ENCODE measurements at regions not wholly inside any gene's neighbourhood (a gene's known extent, or its start where the extent isn't known, plus 50 kb on each side); places are given as distances from the start of the nearest gene placed in this dataset.

DNA sequence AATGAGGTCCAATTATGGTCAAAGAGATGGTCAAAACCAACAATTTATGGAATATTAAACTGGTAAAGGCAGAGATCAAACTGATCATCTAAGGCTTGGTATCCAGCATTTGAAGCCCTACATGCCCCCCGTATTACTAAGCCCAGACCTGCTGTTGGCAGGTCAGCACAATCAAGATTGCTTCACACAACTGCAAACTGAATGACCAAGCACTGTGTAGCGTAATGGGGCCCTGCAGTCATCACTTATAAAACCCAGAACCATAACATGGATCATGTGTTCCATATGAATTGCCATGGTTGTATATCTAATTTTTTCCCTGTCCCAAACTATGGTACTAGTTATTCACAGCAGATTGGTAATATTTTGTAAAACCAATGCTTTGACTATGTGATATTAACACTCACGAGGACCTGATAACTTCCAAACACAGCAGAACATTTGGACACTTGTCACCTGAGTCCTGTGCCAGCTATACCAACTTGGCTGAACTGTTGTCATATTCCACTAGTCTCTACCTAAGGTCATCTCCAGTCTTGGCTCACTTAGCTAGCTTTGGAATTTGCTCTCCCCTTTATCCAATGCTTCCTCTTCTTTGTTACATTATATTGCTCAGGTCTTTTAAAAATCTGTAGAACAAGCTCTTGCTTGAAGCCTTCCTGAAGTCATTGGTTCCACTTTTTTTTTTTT lies 81.7 kb upstream of the HMHB1 start:
- no peak for DNase-seq (ENCODE audit: low spot score)

DNA sequence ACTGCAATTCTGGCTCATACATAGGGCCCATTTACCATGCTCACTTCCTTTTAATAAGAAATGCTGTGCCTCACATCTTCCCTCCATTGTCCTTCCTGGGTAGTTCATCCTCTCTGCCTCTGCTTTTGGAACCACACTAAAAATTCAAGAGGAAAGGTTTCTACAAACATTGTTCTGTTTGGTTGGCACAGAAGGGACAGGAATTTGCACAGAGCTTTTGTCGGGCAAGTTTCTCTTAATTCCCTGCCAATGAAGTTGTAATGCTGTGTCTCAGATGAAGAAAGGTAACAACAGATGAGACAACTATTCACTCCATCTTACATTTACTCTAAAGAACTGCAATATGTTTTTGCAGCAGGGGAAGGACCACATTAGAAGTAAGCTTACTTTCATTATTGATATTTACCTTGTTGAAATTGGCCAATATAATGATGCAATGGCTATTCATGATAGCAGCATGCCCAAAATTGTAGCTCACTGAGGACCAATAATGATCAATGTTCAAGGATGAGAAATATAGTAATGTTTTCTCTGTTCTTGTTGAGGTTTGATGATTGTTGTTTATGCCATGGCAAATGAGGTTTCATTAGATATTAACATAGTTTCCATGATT lies 82.5 kb upstream of the HMHB1 start:
- no peak for DNase-seq (ENCODE audit: low spot score)

DNA sequence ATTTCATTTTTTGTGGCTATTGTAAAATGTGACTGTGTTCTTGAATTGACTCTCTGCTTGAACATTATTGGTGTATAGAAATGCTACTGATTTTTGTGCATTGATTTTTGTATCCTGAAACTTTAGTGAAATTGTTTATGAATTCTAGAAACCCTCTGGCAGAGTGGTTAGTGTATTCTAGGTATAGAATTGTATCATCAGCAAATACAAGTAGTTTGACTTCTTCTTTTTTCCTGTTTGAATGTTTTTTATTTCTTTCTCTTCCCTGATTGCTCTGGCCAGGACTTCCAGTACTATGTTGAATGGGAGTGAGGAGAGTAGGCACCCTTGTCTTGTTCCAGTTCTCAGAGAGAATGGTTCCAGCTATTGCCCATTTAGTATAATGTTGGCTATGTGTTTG lies 88.8 kb upstream of the HMHB1 start:
- DNase-seq (ENCODE audit: low spot score): no peak

DNA sequence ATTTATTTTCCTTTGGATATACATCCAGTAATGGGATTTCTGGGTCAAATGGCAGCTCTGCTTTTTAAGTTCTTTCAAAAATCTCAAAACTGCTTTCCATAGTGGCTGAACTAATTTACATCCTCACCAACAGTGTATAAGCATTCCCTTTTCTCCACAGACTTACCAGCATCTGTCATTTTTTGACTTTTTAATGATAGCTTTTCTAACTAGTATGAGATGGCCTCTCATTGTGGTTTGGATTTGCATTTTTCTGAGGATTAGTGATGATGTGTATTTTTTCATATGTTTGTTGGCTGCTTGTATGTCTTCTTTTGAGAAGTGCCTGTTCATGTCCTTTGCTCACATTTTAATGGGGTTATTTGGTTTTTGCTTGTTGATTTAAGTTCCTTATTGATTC lies 90.0 kb upstream of the HMHB1 start:
- DNase-seq (ENCODE audit: low spot score): no peak

DNA sequence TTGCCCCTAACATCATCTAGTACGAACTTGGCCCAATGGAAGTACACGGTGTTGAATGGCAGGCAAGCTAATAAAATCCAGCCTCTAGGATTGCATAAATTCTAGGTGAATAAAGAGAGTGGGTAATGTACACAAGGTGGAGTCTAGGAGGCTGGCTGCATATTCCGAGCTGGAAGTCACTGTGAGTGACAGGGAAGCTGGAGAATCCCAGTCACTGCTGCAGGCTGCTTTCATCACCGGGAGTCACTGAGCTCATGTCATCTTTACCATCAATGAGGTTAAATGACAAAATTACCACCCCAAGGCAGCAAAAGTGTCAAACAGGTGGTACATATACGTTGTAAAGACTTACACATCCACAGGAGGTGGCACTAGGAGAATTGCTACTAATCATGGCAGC lies 91.3 kb upstream of the HMHB1 start:
- no peak for DNase-seq (ENCODE audit: low spot score)

DNA sequence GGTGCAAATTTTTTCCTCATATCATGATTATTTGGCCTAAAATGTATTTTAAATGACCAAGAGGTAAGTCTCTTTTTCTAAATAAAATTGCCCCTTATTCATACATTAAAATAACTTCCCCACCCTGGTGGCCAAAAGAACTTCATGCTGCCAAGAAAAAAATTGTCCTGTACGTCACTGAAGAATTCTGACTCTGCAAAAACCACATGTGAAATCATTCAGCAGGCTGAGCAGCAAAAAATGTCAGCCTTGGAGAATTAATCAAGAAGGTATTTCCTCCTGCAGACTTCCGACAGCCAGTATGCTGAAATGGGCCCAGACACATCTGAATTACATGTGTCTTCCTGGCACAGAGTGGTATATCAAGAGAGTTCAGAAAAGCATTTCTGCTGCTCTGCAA lies 94.6 kb upstream of the HMHB1 start:
- DNase-seq (ENCODE audit: low spot score): peak; percentile 28

DNA sequence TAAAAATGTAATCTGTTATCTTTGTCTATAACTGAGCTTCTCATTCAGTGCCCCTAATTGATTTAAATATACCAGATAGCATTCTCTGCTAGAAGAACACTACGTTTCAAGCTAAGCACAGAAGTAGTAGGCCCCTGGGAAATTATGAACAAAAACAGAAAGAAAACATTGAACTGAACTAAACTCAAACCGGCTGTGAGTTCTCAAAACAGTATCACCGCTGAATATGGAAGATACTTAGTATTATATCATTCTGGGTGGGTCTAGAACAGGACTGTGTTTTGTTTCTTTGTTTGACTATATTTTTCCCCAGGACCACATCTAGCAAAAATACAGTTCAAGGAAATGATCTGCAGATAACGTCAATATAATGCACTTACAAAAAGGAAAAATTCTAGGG lies 95.1 kb upstream of the HMHB1 start:
- no peak for DNase-seq (ENCODE audit: low spot score)

DNA sequence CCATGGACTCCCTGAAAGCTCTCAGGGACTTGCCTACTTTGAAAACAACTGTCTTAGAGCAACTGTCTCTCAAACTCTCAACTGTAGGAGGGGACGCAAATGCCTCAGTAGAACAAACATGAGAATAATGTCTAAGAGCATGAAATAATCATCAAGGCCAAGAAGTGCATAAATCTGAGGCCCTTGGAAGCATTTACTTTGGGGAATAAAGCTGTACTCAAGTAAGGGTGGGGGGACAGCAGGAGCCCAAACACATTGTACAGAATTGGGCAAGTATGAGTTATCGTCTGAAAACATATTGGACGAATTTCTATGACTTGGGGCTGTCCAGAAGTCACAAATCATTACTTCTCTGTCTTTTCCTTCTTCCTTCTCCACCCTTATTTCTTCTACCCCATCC lies 96.3 kb upstream of the HMHB1 start:
- DNase-seq (ENCODE audit: low spot score): no peak

DNA sequence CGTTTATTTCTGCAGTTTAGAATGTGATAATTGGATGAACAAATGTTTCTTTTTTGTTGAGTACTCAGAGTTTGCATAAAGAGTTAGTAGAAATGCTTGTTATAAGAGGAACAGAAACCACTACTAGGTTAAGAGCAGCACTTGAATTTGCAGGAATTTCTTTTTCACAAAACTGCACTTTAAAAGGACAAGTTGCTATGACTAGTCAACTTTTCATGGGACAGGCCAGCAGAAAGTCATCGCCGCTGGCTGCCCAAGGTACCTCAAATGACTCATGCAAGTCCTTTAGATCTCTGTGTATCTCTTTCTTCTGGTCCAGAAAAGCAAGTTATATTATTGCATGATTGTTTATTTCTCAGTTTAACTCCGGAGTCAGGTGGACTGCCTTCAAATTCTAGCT lies 97.3 kb upstream of the HMHB1 start:
- DNase-seq (ENCODE audit: low spot score): no peak

DNA sequence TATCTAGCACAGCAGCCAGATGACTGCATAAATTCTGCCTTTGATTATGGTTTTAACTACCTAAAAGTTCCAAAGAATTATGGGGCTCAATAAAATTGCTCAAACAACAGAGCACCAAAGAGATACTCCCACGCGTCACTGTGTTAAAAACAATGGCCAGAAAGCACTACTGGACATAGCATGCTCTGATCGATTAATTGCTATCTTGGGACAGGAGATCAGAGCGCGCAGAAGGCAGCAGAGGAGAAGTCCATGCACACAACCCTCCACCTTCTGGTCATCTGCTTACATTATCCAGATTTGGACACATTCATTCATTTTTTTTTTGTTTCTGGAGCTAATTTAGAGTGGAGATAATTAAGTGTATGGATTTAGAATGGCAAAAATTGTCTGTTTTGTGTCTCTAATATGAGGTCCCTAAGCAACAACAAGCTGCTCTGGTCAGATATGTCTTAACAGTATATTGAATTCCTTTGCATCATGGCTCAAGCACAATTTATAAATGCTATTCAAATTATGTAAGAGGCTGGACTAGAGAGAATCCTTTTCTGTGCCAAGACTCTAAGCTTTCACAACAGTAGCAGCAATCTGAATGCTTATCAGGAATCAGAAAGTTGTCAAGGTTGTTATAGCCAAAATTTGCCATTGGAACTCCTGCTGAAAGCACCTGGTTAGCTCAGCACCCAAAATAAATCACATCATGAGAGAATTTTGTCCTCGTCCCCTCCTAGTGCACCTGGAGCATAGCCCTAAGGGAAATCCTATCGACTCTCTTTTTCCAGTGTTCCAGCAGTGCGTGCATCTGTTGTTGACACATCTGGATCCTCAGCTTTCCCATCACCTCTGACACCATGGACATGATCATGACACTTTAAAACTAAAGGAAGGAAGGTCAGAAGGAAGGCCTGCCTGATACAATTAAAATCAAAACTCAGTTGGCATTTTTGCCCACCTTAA lies 98.6 kb upstream of the HMHB1 start:
- DNase-seq (ENCODE audit: low spot score): no peak

DNA sequence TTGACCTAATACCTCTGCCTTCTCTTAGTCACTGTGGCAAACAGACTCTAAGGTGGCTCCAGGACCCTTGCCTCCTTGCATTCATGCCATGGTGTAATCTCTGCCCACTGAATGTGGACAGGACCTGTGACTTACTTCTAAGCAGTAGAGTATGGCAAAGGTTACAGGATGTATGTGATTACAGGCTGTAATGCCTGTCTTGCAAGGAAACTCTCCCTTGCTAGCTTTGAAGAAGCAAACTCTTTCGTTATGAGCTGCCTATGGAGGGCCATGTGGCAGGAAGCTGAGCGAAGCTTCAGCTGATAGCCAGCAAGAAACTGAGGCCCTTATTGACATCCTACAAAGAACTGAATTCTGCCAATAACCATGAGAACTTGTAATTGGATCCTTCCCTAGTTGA lies 103.3 kb upstream of the HMHB1 start:
- DNase-seq (ENCODE audit: low spot score): no peak

DNA sequence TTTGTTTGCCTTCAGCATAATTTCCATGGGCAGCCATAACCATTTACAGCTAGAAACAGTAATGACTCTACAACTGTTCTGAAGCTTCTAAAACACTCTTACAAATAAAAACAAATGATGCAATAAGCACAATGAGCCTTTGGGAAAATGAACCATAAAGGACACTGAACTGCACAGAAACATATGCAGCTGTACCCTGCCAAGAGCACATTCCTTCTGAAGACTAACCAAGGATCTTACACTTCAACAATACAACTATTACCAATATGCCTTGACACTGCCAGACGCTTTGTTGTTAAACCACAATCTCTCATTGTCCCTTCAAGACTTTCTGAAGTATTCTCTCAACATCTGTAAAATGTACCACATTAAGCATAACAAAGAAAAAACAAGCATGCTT lies 104.2 kb upstream of the HMHB1 start:
- DNase-seq (ENCODE audit: low spot score): no peak

DNA sequence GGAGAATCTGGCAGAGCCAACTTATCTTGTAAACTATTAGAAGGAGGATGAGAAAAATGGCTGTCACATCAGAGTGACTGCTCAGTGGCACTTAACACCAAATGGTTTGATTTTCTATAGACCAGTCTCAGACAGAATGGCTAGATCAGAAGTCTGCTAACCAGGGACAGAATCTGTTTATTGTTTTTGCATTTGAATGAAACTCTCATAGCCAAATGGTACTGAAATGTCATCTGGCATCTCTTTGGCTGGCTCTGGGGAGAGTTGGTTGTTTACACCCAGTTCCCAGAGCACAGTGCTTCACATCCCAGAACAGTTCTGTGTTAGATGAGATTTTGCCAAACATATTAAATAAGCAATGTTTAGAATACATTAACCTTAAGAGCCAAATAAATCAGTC lies 106.6 kb upstream of the HMHB1 start:
- DNase-seq (ENCODE audit: low spot score): no peak

DNA sequence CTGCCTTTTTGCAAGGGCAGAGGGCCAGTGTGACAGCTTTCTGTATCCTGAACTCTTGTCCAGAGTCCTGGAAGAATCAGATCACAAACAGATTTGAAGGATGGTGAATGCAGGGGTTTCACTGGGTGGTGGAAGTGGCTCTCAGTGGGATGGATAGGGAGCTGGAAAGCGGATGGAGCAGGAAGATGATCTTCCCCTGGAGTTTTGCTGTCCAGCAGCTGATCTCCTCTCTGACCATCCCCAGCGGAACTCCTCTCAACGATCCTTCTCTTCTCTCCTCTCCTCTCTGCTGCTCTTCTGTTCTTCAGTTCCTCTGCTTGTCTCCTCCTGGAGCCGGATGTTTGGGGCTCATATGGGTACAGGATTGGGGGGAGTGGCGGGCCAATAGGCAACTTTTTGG lies 108.3 kb upstream of the HMHB1 start:
- no peak for DNase-seq (ENCODE audit: low spot score)

DNA sequence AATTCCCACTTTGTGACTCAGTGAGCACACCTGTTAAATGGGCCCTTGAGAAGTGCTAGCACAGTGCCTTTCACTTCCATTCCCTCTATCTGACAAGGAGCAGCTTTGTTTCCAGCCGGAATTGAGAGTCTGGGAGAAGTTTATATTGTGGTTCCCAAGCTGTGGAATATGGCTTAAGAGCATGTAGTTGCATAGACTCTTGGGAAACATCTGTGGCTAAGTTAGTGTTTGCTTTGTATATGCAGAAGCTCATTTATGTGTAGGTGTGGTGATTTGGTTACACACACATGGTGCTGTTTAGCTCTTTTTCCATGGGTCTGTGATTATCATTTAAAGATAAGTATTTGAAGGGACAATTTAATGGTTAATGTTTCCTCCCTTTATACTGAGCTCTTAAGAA lies 110.5 kb upstream of the HMHB1 start:
- no peak for DNase-seq (ENCODE audit: low spot score)

DNA sequence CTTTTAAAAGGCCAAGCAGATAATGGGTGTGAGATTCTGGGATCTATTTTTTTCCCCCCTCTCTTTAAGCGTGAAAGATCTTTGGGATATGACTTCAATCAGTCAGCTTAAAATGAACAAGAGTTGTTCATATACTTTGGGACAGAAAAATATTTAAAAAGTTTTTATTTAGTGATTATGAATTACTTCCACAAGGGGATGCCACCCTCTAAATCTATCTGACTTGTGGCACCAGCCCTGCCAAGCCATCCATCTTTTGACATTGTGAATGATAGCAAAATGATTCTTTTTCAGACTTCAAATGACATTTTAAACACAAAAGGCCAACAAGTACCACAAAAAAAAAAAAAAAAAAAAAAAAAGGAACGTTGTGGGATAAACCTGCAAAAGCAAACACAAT lies 111.0 kb upstream of the HMHB1 start:
- DNase-seq (ENCODE audit: low spot score): no peak

DNA sequence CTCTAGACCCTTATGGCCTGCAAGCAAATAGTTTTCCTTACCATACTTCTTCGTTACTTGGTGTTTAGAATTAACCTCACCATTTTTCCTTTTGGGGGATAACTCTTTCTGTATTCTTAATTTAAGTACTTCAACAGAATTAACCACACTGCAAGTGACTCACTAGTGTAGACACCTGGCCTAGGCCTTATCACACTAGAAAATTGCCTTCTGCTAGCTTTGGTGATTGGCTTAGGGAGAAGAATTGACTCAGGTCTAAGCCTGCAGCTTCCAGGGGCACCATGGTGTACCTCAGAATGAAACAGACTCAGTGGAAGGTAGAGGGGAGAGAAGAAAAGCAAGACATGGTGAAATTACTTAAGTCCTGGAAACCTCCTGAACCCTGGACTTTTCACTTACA lies 112.8 kb upstream of the HMHB1 start:
- no peak for DNase-seq (ENCODE audit: low spot score)

DNA sequence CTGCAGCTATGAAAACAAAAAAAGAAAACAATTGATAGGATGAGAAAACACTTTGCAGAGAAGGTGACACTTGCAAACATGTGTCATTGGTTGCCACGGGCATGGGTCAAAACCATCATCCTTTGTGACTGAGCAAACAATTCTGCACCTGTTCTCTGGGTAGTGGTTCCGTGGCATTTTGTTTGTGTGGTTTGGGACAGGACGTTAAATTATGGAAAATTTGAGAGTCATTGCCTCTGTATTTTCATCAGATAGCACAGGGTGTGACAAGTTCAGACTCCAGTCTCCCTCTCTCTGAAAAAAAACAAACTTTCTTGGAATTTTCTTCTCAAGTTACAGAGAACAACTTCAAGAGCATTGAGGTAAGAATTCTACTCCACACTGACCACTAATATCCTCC lies 113.4 kb upstream of the HMHB1 start:
- DNase-seq (ENCODE audit: low spot score): no peak

DNA sequence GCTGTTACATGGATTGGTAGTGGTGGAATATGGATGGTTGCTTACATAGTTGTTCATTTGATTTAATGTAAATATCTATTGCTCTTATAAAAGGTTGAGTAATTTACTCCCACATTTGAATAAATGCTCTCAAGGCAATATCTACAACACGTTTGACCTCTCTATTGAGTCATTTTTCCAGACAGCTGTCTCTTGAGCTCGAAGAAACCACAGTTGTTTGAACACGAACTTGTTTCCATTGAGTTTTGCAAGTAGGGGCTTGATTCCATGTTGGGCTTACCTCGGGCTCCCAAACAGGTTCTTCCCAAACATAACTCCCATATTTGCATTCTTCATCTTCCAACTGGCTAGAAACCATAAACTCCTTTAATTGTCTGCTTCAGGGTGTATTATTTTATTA lies 115.0 kb upstream of the HMHB1 start:
- no peak for DNase-seq (ENCODE audit: low spot score)

DNA sequence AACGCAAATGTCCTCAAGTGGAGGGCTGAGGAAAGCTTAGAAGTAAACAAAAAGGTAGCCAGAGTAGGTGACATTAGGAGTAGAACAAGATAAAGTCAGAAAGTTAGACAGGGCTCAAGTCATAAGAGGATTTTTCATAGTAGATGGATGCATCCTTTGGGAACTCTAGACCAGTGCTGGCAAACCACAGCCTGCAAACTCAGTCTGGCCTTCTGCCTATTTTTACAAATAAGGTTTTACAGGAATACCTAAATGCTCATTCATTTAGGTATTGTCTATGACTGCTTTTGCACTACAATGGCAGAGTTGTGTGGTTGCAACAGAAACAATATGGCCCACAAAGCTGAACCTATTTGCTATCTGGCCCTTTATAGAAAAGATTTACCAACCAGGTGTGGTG lies 116.0 kb upstream of the HMHB1 start:
- DNase-seq (ENCODE audit: low spot score): no peak

DNA sequence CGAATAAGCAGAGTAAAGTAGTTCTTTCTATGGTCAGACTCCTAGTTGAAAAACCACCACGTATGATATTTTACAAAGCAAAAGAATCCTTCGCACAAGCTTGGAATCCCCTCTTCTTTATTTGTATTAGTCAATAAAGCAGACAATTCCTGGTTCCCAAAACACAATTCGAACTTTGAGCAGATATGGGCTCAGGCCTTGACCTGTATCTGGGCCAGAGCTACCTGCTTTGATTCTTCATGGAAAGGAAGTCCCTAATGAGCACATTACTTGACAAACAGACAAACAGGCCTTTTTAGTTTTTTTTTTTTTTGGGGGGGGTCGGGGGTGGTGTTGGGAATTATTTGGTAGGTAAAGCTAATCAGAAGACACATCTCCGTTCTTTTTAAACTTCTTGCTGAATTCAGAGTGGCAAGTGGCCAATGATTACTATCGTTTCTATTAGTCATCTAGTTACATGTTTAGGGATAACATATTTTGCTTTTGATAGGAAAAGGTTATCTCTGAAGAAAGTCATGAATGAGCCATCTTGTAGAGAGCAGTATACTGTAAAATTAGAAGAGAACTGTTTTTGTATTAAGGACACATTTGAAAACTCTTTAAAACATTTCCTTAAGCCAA lies 116.6 kb upstream of the HMHB1 start:
- no peak for DNase-seq (ENCODE audit: low spot score)

DNA sequence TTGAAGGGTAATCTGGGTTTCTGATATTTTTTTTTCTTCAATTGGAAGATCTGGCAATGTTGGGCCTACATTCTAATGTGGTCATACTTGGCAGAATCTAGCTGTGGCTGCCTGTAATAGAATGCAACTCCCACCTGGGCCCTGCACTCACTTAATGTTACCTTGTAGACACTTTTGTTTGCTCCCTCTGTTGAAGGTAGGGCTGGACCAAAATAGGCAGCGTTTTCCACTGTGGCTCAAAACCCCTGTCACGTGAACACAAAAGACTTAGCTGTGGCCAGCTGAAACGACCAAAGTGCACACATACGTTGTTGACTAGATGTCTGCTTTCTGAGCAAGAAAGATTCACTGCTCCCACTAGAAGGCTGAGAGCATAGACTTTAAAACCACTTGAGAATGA lies 117.6 kb upstream of the HMHB1 start:
- no peak for DNase-seq (ENCODE audit: low spot score)
